Lower leg skin (tissue), 3 donors: ENCODE measurements at regions not wholly inside any gene's neighbourhood (a gene's known extent, or its start where the extent isn't known, plus 50 kb on each side); places are given as distances from the start of the nearest gene placed in this dataset.

Source experiments
- POLR2A ChIP-seq, 2 donors: fragments of 450-650 bp; IDR thresholded peaks; one replicate each; pipeline ENCODE4 v1.6.1; 2016 to 2017; ENCODE audit warnings: antibody characterized with exemption in 2 of 2, mild to moderate bottlenecking in 1 of 2, moderate library complexity in 1 of 2
- TF ChIP-seq, protein P1 (sequence below), 3 donors: fragments of 450-650 bp; IDR thresholded peaks; one replicate each; pipeline ENCODE4 v1.5.1; 2016; ENCODE audit warnings: antibody characterized with exemption in 3 of 3, mild to moderate bottlenecking in 3 of 3, moderate library complexity in 2 of 3

DNA sequence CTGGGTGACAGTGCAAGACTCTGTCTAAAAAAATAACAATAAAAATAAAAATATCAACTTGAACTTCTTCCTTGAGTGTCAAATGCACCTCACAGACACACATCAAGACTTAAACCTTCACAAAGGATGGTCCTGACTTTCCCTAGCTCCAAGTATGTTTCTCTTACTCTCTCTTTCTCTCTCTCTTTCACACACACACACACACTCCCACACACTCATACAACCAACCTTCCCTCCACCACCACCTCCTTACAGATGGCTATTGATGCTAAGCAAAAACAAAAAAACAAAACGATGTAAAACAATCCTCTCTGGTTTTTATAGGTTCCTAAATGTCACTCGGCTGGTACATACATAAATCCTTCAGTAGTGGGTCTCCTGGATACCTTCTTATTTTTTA, 67.4 kb upstream of the ACVR2A start:
- TF ChIP-seq POLR2A (IDR thresholded peaks at IDR 0.05) = no peak
- TF ChIP-seq, protein P1, sequence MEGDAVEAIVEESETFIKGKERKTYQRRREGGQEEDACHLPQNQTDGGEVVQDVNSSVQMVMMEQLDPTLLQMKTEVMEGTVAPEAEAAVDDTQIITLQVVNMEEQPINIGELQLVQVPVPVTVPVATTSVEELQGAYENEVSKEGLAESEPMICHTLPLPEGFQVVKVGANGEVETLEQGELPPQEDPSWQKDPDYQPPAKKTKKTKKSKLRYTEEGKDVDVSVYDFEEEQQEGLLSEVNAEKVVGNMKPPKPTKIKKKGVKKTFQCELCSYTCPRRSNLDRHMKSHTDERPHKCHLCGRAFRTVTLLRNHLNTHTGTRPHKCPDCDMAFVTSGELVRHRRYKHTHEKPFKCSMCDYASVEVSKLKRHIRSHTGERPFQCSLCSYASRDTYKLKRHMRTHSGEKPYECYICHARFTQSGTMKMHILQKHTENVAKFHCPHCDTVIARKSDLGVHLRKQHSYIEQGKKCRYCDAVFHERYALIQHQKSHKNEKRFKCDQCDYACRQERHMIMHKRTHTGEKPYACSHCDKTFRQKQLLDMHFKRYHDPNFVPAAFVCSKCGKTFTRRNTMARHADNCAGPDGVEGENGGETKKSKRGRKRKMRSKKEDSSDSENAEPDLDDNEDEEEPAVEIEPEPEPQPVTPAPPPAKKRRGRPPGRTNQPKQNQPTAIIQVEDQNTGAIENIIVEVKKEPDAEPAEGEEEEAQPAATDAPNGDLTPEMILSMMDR (IDR thresholded peaks at IDR 0.05) = no peak
